Esophagus muscularis mucosa (tissue), 4 donors: ENCODE measurements at regions not wholly inside any gene's neighbourhood (a gene's known extent, or its start where the extent isn't known, plus 50 kb on each side); places are given as distances from the start of the nearest gene placed in this dataset.

Source experiments
- DNase-seq: peaks from one replicate; pipeline ENCODE4 v3.0.0-alpha.2; 2017; ENCODE audit errors: extremely low spot score
- H3K27ac ChIP-seq, 4 donors: fragments of 200-600 bp; sonication (generic); replicated peaks in 1 of 4; 1 replicate in 3 of 4; 2 replicates in 1 of 4; pipeline ENCODE4 v1.5.1; 2016 to 2019; ENCODE audit warnings: mild to moderate bottlenecking in 1 of 4
- H3K27me3 ChIP-seq, 4 donors: fragments of 200-600 bp; sonication (generic); one replicate each; pipeline versions ENCODE4 v1.5.1 to v1.6.0; 2016 to 2019
- H3K36me3 ChIP-seq, 4 donors: fragments of 200-600 bp; sonication (generic); one replicate each; pipeline ENCODE4 v1.5.1; 2016 to 2019
- H3K4me1 ChIP-seq, 4 donors: fragments of 200-600 bp; sonication (generic); one replicate each; pipeline ENCODE4 v1.5.1; 2016 to 2019
- H3K4me3 ChIP-seq, 4 donors: fragments of 200-600 bp; sonication (generic); 1 replicate in 2 of 4; 2 replicates in 2 of 4; pipeline ENCODE4 v1.5.1; 2016 to 2019; ENCODE audit warnings: mild to moderate bottlenecking in 4 of 4, moderate library complexity in 1 of 4
- H3K9me3 ChIP-seq, 4 donors: fragments of 200-600 bp; sonication (generic); 1 replicate in 3 of 4; 2 replicates in 1 of 4; pipeline ENCODE4 v1.5.1; 2016 to 2019
- CTCF ChIP-seq, 3 experiments: fragments of 200-600 bp in 2 of 3; fragments of 450-650 bp in 1 of 3; sonication (generic) in 2 of 3; IDR thresholded peaks; one replicate each; pipeline ENCODE4 v1.5.1; 2017 to 2019; ENCODE audit warnings: antibody characterized with exemption in 3 of 3, mild to moderate bottlenecking in 2 of 3, moderate library complexity in 1 of 3
- EP300 ChIP-seq: sonication (generic); formaldehyde crosslinking; IDR thresholded peaks from one replicate; pipeline ENCODE4 v1.6.1; 2017; ENCODE audit warnings: antibody characterized with exemption
- POLR2A ChIP-seq: fragments of 450-650 bp; IDR thresholded peaks from one replicate; pipeline ENCODE4 v1.6.1; 2017; ENCODE audit warnings: antibody characterized with exemption, moderate library complexity, mild to moderate bottlenecking, low read depth
- POLR2AphosphoS5 ChIP-seq, 2 donors: sonication (generic); formaldehyde crosslinking; IDR thresholded peaks; one replicate each; pipeline ENCODE4 v1.6.1; 2017; ENCODE audit warnings: antibody characterized with exemption in 2 of 2
- WGBS: methylation state at CpG from one replicate; pipeline ENCODE4 v1.1.5; 2018; 5-methylcytosine and 5-hydroxymethylcytosine counted together
- intact Hi-C: fragments of 100-400 bp; cut with DNase I; formaldehyde crosslinking; loops from one replicate; pipeline ENCODE4 v1.15.1; 2023

- 98% methylated on average over 4 of the region's 4 CpGs for WGBS
- no peak for TF ChIP-seq POLR2A
- no peak for TF ChIP-seq POLR2AphosphoS5 (IDR thresholded peaks at IDR 0.05)
- TF ChIP-seq EP300 = no peak
- TF ChIP-seq CTCF (IDR thresholded peaks at IDR 0.05) = no peak
Observed at GRCh38 chr2:201980946-201981345, 52.7 kb upstream of the FZD7 start.

GRCh38 chr2:201983174-201983573, 50.5 kb upstream of the FZD7 start:
- Histone ChIP-seq H3K27me3 (no peaks in the 10 kb centered on the region), H3K4me1 (peaks cover 0 to 12% (median 11%) of the 10 kb centered on the region in 4 donors), H3K36me3 (no peaks in the 10 kb centered on the region), H3K9me3 (no peaks in the 10 kb centered on the region), H3K4me3 (no peak overlapping the region), H3K27ac (no peak overlapping the region)
- DNase-seq = no peak
- TF ChIP-seq POLR2A (no peak), EP300 (no peak), POLR2AphosphoS5 (IDR thresholded peaks at IDR 0.05) (no peak), CTCF (IDR thresholded peaks at IDR 0.05) (no peak)
- 81% methylated on average over 2 of the region's 2 CpGs for WGBS
- intact Hi-C loops = no loop called here

More at GRCh38 chr2:201980946-201981345, 52.7 kb upstream of the FZD7 start:
- H3K9me3 ChIP-seq = no peaks in the 10 kb centered on the region
- no peak overlapping the region for H3K27ac ChIP-seq
- DNase-seq = no peak
- peaks cover 0 to 12% (median 11%) of the 10 kb centered on the region in 4 donors for H3K4me1 ChIP-seq
- no peaks in the 10 kb centered on the region for H3K27me3 ChIP-seq
- intact Hi-C loops = no loop called here
- H3K4me3 ChIP-seq = no peak overlapping the region
- no peaks in the 10 kb centered on the region for H3K36me3 ChIP-seq

- Histone ChIP-seq H3K27me3 (no peaks in the 10 kb centered on the region), H3K36me3 (no peaks in the 10 kb centered on the region), H3K4me1 (peaks cover 0 to 12% (median 11%) of the 10 kb centered on the region in 4 donors), H3K27ac (no peak overlapping the region), H3K4me3 (no peak overlapping the region), H3K9me3 (no peaks in the 10 kb centered on the region)
- WGBS = 86% methylated on average over 7 of the region's 7 CpGs
- TF ChIP-seq POLR2A (no peak), POLR2AphosphoS5 (IDR thresholded peaks at IDR 0.05) (no peak), EP300 (no peak), CTCF (IDR thresholded peaks at IDR 0.05) (no peak)
- intact Hi-C loops = no loop called here
- DNase-seq = no peak
Observed at GRCh38 chr2:201983800-201984199, 49.9 kb upstream of the FZD7 start.
